K562 (cell line): ENCODE measurements at regions not wholly inside any gene's neighbourhood (a gene's known extent, or its start where the extent isn't known, plus 50 kb on each side); places are given as distances from the start of the nearest gene placed in this dataset.

Source experiments
- ATAC-seq: fragments of 200-7000 bp; cut with Tn5 transposase; 3 replicates; pipeline ENCODE4 v1.9.1; 2020; ENCODE audit warnings: moderate library complexity
- BruUV-seq: library from RNA; stranded (reverse); fragments of 400-500 nt; replicated peaks from 2 replicates; lab custom pipeline; 2021; lab: Mats Ljungman, UMichigan
- CTCF ChIA-PET: fragments of 300-600 bp; formaldehyde crosslinking; extraction: SDS; loops from one replicate; lab custom pipeline; 2021; ENCODE audit warnings: low intra/inter-chr PET ratio; lab: Yijun Ruan, JAX
- POLR2A ChIA-PET: fragments of 300-600, 350-650 bp; sonication (Branson Sonifier 250); formaldehyde crosslinking; extraction: SDS; loops from one replicate; lab custom pipeline; 2021; ENCODE audit warnings: antibody characterized with exemption, inconsistent platforms; lab: Yijun Ruan, JAX
- DNase-seq, 4 experiments: peaks; one replicate each; pipeline versions ENCODE4 v3.0.0 to v3.0.0-alpha.2; 2011 to 2018; ENCODE audit warnings: low spot score in 3 of 4, mixed read lengths in 3 of 4; ENCODE audit errors: extremely low read depth in 1 of 4
- FAIRE-seq: peaks from 2 replicates; lab custom pipeline; 2011; peaks lifted over from hg19 to GRCh38; lab: Jason Lieb, UNC
- H2AFZ ChIP-seq: 2 replicates; pipeline ENCODE4 v1.6.0; 2011; ENCODE audit warnings: low read depth, low read length, control low read depth, inconsistent platforms
- H3K27ac ChIP-seq: fragments of 200-600 bp; 3 replicates; pipeline ENCODE4 v1.8.0; 2011; ENCODE audit warnings: low read depth, mild to moderate bottlenecking, control low read depth, inconsistent platforms, low read length, moderate library complexity, mixed read lengths; ENCODE audit errors: extremely low read depth
- H3K27me3 ChIP-seq, 2 experiments: fragments of 300-600 bp in 1 of 2; 2 replicates in 1 of 2; 3 replicates in 1 of 2; pipeline versions ENCODE4 v1.6.0 to v1.8.0; 2011; ENCODE audit warnings: inconsistent platforms in 2 of 2, low read length in 2 of 2, mild to moderate bottlenecking in 1 of 2, mixed read lengths in 1 of 2, moderate library complexity in 1 of 2; ENCODE audit not compliant: control insufficient read depth in 2 of 2, insufficient read depth in 2 of 2
- H3K36me3 ChIP-seq: fragments of 300-600 bp; 3 replicates; pipeline ENCODE4 v1.8.0; 2011; ENCODE audit warnings: mild to moderate bottlenecking, low read length, inconsistent platforms; ENCODE audit not compliant: control insufficient read depth, insufficient read depth
- H3K4me1 ChIP-seq, 2 experiments: fragments of 200-600 bp in 1 of 2; replicated peaks in 1 of 2; 2 replicates in 1 of 2; 3 replicates in 1 of 2; pipeline versions ENCODE4 v1.5.1 to v1.8.0; 2011; ENCODE audit warnings: inconsistent platforms in 2 of 2, low read length in 2 of 2, mild to moderate bottlenecking in 1 of 2, mixed read lengths in 1 of 2, moderate library complexity in 1 of 2; ENCODE audit not compliant: control insufficient read depth in 2 of 2, insufficient read depth in 2 of 2
- H3K4me2 ChIP-seq: 2 replicates; pipeline ENCODE4 v1.6.1; 2011; ENCODE audit warnings: low read length, control low read depth, inconsistent platforms, mixed read lengths; ENCODE audit not compliant: insufficient read depth
- H3K4me3 ChIP-seq: fragments of 200-600 bp; sonication (generic), shearing (Covaris generic); 2 replicates; pipeline ENCODE4 v1.5.1; 2016; ENCODE audit warnings: control low read depth, inconsistent platforms
- H3K79me2 ChIP-seq: fragments of 200-600 bp; 3 replicates; pipeline ENCODE4 v1.8.0; 2011; ENCODE audit warnings: low read length, inconsistent platforms; ENCODE audit not compliant: control insufficient read depth, insufficient read depth
- H3K9ac ChIP-seq, 2 experiments: 2 replicates each; pipeline versions ENCODE4 v1.6.0 to v1.6.1; 2011; ENCODE audit warnings: low read depth in 2 of 2, low read length in 2 of 2, control low read depth in 1 of 2, inconsistent platforms in 1 of 2, mild to moderate bottlenecking in 1 of 2, mixed read lengths in 1 of 2; ENCODE audit not compliant: insufficient read depth in 1 of 2
- H3K9me1 ChIP-seq: one replicate; pipeline ENCODE4 v1.6.0; 2011; ENCODE audit warnings: inconsistent platforms, mild to moderate bottlenecking, low read length, moderate library complexity; ENCODE audit not compliant: control insufficient read depth, insufficient read depth
- H3K9me3 ChIP-seq: replicated peaks from 2 replicates; pipeline ENCODE4 v1.5.1; 2011; ENCODE audit warnings: low read depth, low read length, inconsistent platforms; ENCODE audit not compliant: control insufficient read depth, insufficient read depth
- H4K20me1 ChIP-seq: replicated peaks from 2 replicates; pipeline ENCODE4 v1.6.1; 2011; ENCODE audit warnings: low read length, inconsistent platforms, mixed read lengths; ENCODE audit not compliant: control insufficient read depth, insufficient read depth
- EP400 ChIP-seq: fragments of 450-650 bp; IDR thresholded peaks from 2 replicates; pipeline ENCODE4 v1.6.1; 2017; ENCODE audit warnings: antibody characterized with exemption, mild to moderate bottlenecking, moderate library complexity
- ERF ChIP-seq: fragments of 450-650 bp; formaldehyde crosslinking; IDR thresholded peaks from 2 replicates; pipeline ENCODE4 v1.4.0; 2020; ENCODE audit warnings: mild to moderate bottlenecking, mixed read lengths
- ETV6 ChIP-seq, 3 experiments: fragments of 150-350 bp in 1 of 3; sonication (generic) in 1 of 3; formaldehyde crosslinking in 1 of 3; IDR thresholded peaks; 2 replicates each; pipeline versions ENCODE4 v1.6.1 to v1.8.0; 2014 to 2022; ENCODE audit warnings: borderline replicate concordance in 2 of 3, low read depth in 2 of 3, antibody characterized with exemption in 1 of 3, low read length in 1 of 3, mild to moderate bottlenecking in 1 of 3, missing genetic modification reagents in 1 of 3
- FOXA1 ChIP-seq: fragments of 450-650 bp; IDR thresholded peaks from 2 replicates; pipeline ENCODE4 v1.6.1; 2016; ENCODE audit warnings: mild to moderate bottlenecking, borderline replicate concordance
- HNRNPUL1 ChIP-seq: fragments of 200-400 bp; formaldehyde crosslinking; IDR thresholded peaks from 2 replicates; pipeline ENCODE4 v1.6.1; 2017; ENCODE audit warnings: low read length
- ID3 ChIP-seq, 2 experiments: fragments of 250-450 bp in 1 of 2; fragments of 450-650 bp in 1 of 2; sonication (Bioruptor Pico) in 1 of 2; IDR thresholded peaks; 2 replicates each; pipeline versions ENCODE4 v1.6.1 to v1.8.0; 2016 to 2021; ENCODE audit warnings: mild to moderate bottlenecking in 2 of 2, moderate library complexity in 2 of 2, missing compliant biosample characterization in 1 of 2, missing genetic modification characterization in 1 of 2
- MLLT1 ChIP-seq, 2 experiments: fragments of 450-650 bp; IDR thresholded peaks; 2 replicates each; pipeline ENCODE4 v1.6.1; 2016
- NUFIP1 ChIP-seq: fragments of 450-650 bp; IDR thresholded peaks from 2 replicates; pipeline ENCODE4 v1.6.1; 2018; ENCODE audit not compliant: partially characterized antibody
- PTBP1 ChIP-seq: fragments of 200-400 bp; formaldehyde crosslinking; IDR thresholded peaks from 2 replicates; pipeline ENCODE4 v1.6.1; 2017; ENCODE audit warnings: low read depth, low read length
- SNRNP70 ChIP-seq: fragments of 200-400 bp; formaldehyde crosslinking; optimal IDR thresholded peaks from 2 replicates; pipeline ENCODE3; 2017; ENCODE audit warnings: low read depth, low read length
- TAF1 ChIP-seq: IDR thresholded peaks from 2 replicates; pipeline ENCODE4 v1.6.1; 2011; ENCODE audit warnings: mild to moderate bottlenecking, low read length, moderate library complexity; ENCODE audit not compliant: insufficient read depth, control insufficient read depth, severe bottlenecking; ENCODE audit errors: extremely low read depth
- TAF7 ChIP-seq: fragments of 450-650 bp; IDR thresholded peaks from 2 replicates; pipeline ENCODE4 v1.6.1; 2016; ENCODE audit warnings: missing genetic modification characterization, missing compliant biosample characterization
- TGIF2 ChIP-seq: sonication (generic); formaldehyde crosslinking; IDR thresholded peaks from 2 replicates; pipeline ENCODE4 v1.8.1; 2022; ENCODE audit warnings: mild to moderate bottlenecking, missing genetic modification reagents, moderate library complexity
- ZNF354B ChIP-seq: fragments of 250-450 bp; sonication (Bioruptor Pico); IDR thresholded peaks from 2 replicates; pipeline ENCODE4 v1.4.0; 2020
- ZNF76 ChIP-seq: fragments of 250-450 bp; sonication (Bioruptor Pico); IDR thresholded peaks from 2 replicates; pipeline ENCODE4 v1.4.0; 2020; ENCODE audit warnings: mild to moderate bottlenecking, moderate library complexity, borderline replicate concordance
- WGBS: fragments of 100-300 bp; shearing (Covaris generic); methylation state at CpG from one replicate; pipeline ENCODE4 v1.1.6; 2016; ENCODE audit warnings: low coverage, mixed read lengths; ENCODE audit not compliant: insufficient coverage; ENCODE audit errors: missing lambda C conversion rate; 5-methylcytosine and 5-hydroxymethylcytosine counted together
- in situ Hi-C: fragments of 300-500 bp; cut with MboI; formaldehyde crosslinking; loops from 4 replicates; pipeline ENCODE4 v1.15.0; 2018; ENCODE audit warnings: inconsistent platforms, mixed read lengths
- intact Hi-C: fragments of 100-400 bp; cut with micrococcal nuclease; formaldehyde crosslinking; loops from 2 replicates; pipeline ENCODE4 v1.14.2; 2022
- TF ChIP-seq, protein P1 (sequence below): fragments of 450-650 bp; IDR thresholded peaks from 2 replicates; pipeline ENCODE4 v1.7.1; 2018; ENCODE audit warnings: mild to moderate bottlenecking, low read depth; ENCODE audit not compliant: partially characterized antibody
- TF ChIP-seq, protein P2 (sequence below): sonication (generic); formaldehyde crosslinking; IDR thresholded peaks from 2 replicates; pipeline ENCODE4 v1.4.0; 2020; ENCODE audit warnings: mild to moderate bottlenecking, missing genetic modification reagents

DNA sequence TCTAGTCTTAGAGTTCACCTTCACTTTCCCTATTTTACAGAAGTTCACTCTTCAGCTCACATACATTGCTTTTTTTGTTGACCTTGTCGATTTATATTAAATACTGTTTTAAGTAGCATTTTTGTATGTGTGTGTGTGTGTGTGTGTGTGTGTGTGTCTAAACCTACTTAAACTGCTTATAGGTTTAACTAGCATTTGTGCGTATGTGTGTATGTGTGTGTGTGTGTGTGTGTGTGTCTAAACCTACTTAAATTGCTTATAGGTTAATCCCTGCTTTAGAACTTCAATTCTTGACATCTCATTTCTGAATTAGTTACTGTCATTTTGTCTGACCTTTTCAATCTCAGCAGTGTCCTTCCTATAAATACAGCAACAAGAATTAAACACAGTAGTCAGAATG, 254.8 kb upstream of the EPHA3 start:
- Histone ChIP-seq H3K27ac (no peak overlapping the region), H2AFZ (no peak overlapping the region), H3K36me3 (no peaks in the 10 kb centered on the region), H3K9ac (no peak overlapping the region), H3K9me1 (no peaks in the 10 kb centered on the region), H3K4me2 (no peak overlapping the region), H4K20me1 (no peaks in the 10 kb centered on the region), H3K9me3 (no peaks in the 10 kb centered on the region), H3K79me2 (no peaks in the 10 kb centered on the region), H3K4me1 (no peaks in the 10 kb centered on the region), H3K4me3 (no peak overlapping the region), H3K27me3 (no peaks in the 10 kb centered on the region)
- ChIA-PET POLR2A (interaction anchor here (0.6 kb wide), 1 partner anchor 256 kb away, joined by 3 read pairs; no protein-coding TSS in a partner anchor), CTCF (no interaction called here)
- DNase-seq: no peak
- ATAC-seq: no peak
- in situ Hi-C loops: no loop called here
- BruUV-seq: no TSS peak
- FAIRE-seq: no peak
- WGBS: 7% methylated on average over 2 of the region's 2 CpGs
- intact Hi-C loops: no loop called here
- no peak for TF ChIP-seq HNRNPUL1
- TF ChIP-seq ETV6 (IDR thresholded peaks at IDR 0.05; ENCODE audit: borderline replicate concordance in 1 of 2, low read depth in 2 of 2, low read length in 1 of 2): no peak
- no peak for TF ChIP-seq ETV6 (CRISPR knock-in tag; IDR thresholded peaks at IDR 0.05; ENCODE audit: borderline replicate concordance)
- TF ChIP-seq TAF1: no peak
- no peak for TF ChIP-seq ERF (CRISPR knock-in tag)
- TF ChIP-seq ZNF76 (CRISPR knock-in tag): no peak
- TF ChIP-seq FOXA1: no peak
- no peak for TF ChIP-seq NUFIP1
- TF ChIP-seq, protein P1, sequence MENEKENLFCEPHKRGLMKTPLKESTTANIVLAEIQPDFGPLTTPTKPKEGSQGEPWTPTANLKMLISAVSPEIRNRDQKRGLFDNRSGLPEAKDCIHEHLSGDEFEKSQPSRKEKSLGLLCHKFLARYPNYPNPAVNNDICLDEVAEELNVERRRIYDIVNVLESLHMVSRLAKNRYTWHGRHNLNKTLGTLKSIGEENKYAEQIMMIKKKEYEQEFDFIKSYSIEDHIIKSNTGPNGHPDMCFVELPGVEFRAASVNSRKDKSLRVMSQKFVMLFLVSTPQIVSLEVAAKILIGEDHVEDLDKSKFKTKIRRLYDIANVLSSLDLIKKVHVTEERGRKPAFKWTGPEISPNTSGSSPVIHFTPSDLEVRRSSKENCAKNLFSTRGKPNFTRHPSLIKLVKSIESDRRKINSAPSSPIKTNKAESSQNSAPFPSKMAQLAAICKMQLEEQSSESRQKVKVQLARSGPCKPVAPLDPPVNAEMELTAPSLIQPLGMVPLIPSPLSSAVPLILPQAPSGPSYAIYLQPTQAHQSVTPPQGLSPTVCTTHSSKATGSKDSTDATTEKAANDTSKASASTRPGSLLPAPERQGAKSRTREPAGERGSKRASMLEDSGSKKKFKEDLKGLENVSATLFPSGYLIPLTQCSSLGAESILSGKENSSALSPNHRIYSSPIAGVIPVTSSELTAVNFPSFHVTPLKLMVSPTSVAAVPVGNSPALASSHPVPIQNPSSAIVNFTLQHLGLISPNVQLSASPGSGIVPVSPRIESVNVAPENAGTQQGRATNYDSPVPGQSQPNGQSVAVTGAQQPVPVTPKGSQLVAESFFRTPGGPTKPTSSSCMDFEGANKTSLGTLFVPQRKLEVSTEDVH: no peak
- TF ChIP-seq EP400: no peak
- TF ChIP-seq TGIF2 (CRISPR knock-in tag): no peak
- no peak for TF ChIP-seq SNRNP70
- TF ChIP-seq, protein P2, sequence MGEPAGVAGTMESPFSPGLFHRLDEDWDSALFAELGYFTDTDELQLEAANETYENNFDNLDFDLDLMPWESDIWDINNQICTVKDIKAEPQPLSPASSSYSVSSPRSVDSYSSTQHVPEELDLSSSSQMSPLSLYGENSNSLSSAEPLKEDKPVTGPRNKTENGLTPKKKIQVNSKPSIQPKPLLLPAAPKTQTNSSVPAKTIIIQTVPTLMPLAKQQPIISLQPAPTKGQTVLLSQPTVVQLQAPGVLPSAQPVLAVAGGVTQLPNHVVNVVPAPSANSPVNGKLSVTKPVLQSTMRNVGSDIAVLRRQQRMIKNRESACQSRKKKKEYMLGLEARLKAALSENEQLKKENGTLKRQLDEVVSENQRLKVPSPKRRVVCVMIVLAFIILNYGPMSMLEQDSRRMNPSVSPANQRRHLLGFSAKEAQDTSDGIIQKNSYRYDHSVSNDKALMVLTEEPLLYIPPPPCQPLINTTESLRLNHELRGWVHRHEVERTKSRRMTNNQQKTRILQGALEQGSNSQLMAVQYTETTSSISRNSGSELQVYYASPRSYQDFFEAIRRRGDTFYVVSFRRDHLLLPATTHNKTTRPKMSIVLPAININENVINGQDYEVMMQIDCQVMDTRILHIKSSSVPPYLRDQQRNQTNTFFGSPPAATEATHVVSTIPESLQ (CRISPR knock-in tag): no peak
- no peak for TF ChIP-seq ZNF354B (CRISPR knock-in tag)
- TF ChIP-seq TAF7 (tag): no peak
- no peak for TF ChIP-seq MLLT1 (IDR thresholded peaks at IDR 0.05)
- no peak for TF ChIP-seq PTBP1
- no peak for TF ChIP-seq ID3 (CRISPR knock-in tag; IDR thresholded peaks at IDR 0.05)
- TF ChIP-seq ID3 (tag; IDR thresholded peaks at IDR 0.05): no peak
